GM04504 (cell line): ENCODE measurements at regions not wholly inside any gene's neighbourhood (a gene's known extent, or its start where the extent isn't known, plus 50 kb on each side); places are given as distances from the start of the nearest gene placed in this dataset.
"Not testable (repeated sequence)": the region's sequence is repeated elsewhere in the genome, so short reads cannot be mapped to it uniquely, and the experiment has no call there.

Experiments used
- DNase-seq: peaks from one replicate; pipeline ENCODE4 v3.0.0-alpha.2; 2012; ENCODE audit warnings: low read depth

DNA sequence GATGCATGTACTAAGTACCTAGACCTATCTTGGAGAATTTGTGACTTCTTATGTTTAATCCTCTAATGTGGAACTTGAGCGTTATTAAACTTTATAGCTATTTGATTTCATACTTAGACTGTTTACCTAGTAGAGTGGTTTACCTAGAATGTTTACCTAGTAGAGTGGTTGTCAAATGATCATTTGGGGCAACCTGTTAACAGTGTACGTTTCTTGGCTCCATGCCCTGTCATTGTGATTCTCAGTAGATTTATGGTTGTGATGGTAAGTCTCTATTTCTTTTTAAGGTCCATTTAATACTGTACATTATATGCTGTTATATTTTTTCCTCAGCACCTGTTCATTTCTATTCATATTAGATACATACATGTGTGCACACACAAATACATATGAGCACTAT lies 233.0 kb upstream of the MAD2L1 start:
- DNase-seq, result no peak

DNA sequence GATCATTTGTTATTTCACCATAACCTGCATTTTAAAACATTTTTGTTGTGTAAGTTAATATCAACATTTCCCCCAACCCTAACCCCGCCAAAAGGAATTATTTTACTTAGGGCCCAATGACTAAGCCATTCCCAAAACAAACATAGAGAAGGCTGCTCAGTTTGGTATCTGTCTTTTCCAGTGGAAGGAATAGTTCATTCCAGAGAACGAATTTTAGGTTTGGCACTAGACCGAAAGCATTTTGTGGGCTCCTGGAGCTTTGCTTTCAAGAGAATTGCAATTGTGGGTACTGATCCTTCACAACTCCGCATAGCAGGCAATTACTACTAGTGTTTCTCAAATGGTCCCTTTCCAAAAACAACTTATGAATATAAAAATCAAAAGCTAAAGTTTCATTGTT lies 226.7 kb upstream of the MAD2L1 start:
- DNase-seq, result no peak

DNA sequence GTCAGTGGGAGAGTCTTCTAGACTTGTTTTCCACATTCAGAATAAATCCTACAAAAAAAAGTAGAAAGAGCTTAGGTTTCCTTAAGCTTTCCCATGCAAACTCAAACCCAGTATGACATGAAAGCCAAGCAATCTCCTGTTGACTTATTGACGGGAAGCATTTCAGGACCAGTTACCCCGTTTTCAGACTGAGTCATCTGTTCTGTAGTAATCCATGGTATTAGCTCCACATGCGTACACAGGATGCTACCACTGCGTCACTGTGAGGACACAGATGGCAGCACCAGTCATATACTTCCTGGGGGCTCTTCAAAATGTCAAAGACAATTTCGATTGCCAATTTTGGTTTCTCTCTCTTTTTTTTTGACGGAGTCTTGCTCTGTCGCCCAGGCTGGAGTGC lies 224.9 kb upstream of the MAD2L1 start:
- no peak for DNase-seq

DNA sequence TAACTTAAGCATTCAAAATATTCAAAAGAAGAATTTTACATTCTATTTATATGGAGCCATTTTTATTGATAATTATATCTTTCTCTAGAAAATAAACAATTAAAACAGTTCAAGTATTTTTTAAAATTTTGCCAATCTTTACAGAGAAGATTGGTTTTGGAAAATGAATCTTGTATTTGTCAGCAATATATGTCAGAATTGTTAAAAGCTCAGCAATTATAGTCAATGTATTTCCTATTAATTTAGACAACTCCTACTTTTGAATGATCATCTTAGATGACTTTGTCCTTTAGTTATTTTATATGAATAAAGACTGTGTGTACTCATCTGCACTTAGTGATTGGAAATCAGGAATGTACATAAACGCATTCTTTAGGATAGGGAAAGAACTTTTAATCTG lies 223.9 kb upstream of the MAD2L1 start:
- no peak for DNase-seq

DNA sequence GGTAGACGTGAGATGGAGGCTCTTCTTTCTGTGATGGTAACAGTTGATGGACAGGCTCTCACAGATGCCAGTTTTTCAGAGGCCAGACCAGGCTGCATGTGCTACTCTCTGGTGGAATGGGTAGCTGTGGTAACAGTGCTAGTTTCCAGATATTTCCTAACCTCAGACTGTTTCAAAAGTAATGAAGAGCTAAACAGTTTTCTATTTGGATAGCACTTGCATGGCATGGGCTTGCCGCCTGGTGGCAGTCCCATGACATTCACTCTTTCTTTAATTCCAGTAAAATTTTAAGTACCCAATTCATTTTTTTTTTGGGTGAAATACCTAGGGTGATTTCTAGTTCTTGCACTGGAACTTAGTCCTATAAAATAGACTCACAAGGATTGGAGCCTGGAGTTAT lies 220.2 kb upstream of the MAD2L1 start:
- DNase-seq, result no peak

DNA sequence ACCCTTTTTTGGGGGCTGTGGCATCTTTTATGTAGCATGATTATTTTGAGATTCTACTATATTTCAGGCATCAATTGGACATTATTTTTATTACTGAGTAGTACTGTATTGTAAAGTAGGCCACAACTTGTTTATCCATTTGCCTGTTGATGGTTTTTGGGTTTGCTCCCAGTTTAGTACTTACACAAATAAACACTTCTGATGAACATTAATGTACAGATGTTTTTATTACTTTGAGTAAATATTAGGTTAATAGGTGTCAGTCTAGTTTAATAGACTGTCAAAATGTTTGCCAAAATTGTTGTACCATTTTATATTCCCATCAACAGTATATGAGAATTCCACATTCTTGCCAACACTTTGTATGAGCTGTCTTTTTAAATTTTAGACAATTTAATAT lies 214.9 kb upstream of the MAD2L1 start:
- DNase-seq, result no peak

DNA sequence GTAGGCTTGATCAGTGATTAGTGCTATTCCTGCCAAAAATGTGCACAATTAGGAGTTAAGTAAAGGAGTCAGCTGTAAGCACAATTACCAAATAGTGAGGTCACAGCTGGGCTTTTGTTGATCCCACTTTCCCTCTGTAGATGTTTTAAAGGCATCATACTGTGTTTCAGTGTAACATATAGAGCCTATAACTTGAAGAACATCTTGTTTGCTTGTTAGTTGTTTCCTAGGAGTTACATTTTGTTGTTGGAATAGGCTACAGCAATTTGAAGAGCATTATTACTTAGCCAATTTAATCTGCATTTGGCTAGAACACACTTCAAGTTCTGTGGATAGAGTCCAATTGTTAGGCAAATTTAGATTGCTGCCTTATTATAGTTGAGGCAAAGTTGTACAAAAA lies 210.7 kb upstream of the MAD2L1 start:
- DNase-seq, result no peak

DNA sequence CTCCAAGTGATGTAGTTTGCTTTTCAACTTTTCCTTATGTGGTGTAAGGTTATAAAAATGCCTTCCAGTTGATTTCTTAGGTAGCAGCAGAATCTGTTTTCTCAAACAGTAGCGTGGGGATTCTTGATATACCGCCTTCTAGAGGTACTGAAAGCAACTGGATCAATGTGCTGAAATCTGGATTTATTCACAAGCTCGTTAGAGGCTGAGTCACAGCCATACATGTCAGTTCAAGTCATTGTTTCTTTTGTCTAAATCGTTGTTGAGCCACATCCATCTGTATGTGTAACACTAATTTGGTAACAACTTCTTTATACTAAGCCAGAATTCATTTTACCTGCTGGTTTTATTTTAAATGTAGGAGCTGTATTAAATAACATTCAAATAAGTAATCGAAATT lies 200.0 kb upstream of the MAD2L1 start:
- no peak for DNase-seq

DNA sequence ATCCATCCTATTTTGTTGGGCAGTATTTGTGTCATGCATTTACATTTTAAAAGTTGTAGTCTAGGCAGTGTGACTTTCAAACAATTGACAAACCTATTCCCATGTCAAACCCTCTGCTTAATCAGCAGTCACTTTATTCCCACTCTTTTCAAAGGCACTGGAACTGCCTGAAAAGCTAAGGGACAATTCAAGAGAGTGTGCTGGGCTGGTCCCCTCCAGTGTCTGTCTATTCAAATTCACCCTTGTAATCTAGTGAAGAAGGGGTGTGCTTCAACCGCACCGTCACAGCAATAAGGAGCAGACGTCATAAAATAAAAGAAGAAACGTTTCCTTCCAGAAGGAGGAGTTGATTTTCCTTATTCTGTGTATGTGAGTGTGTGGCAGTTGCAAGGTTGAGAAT lies 197.0 kb upstream of the MAD2L1 start:
- DNase-seq, result no peak

DNA sequence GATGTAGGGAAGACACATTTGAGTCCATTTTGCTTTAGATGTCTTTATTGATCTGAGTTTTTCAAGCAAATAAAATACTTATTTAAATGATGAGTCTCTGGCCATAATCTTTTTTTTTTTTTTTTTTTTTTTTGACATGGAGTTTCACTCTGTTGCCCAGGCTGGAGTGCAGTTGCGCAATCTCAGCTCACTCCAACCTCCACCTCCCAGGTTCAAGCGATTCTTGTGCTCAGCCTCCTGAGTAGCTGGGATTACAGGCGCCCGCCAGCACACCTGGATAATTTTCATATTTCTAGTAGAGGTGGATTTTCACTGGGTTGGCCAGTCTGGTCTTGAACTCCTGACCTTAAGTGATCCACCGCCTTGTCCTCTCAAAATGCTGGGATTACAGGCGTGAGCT lies 194.5 kb upstream of the MAD2L1 start:
- DNase-seq, result no peak

DNA sequence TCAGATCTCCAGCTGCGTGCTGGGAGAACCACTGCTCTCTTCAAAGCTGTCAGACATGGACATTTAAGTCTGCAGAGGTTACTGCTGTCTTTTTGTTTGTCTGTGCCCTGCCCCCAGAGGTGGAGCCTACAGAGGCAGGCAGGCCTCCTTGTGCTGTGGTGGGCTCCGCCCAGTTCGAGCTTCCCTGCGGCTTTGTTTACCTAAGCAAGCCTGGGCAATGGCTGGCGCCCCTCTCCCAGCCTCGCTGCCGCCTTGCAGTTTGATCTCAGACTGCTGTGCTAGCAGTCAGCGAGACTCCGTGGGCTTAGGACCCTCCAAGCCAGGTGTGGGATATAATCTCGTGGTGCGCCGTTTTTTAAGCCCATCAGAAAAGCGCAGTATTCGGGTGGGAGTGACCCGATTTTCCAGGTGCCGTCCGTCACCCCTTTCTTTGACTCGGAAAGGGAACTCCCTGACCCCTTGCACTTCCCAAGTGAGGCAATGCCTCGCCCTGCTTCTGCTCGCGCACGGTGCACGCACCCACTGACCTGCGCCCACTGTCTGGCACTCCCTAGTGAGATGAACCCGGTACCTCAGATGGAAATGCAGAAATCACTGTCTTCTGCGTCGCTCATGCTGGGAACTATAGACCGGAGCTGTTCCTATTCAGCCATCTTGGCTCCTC lies 189.6 kb upstream of the MAD2L1 start:
- DNase-seq, result not testable (repeated sequence)

DNA sequence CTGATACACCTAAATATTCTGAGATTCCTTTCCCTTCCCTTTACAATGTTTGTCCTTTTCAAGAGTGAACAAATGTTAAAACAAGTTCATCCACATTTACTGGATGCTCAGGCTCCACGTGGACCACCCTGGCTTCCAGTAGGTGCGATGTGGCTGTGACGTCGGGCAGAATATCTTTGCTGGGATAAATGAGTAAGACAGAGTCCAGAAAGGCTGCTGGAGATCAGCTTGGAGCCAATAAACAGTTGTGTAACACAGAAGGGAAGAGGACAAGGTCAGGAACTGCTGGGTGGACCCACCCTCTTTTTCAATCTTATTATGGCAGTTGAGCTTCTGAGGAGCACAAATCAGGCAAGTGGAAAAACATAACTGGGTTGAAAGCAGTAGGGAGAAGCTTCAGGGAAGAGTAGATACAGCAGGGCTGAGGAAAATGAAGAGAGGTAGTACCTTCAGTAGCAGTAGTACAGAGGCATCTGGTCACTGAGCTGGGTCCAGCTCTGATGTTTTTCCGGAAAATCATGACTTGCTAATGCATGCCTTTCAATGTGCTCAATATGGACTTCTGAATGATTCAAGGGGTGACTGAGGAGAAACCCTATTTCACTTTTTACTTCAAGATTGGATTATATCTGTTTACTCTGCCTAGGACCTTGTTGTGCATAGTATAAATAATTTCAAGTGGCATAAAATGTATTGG lies 171.8 kb upstream of the MAD2L1 start:
- DNase-seq, result no peak

DNA sequence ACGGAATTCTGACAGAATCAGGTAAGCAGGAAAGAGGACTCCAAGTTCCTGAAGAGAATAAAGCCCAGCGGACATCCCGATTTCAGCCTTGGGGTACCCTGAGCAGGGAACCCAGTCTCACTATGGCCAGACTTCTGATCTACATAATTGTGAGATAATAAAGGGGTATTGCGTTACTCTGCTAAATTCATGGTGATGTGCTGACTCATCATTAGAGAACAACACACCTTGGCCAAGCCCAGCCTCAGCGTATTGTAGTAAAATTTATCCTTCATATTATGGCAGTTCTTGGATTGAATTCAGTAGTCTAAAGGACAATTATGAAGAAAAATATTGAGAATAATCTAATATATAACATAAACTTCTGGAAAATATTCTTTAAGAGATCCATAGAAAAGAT lies 170.2 kb upstream of the MAD2L1 start:
- DNase-seq, result no peak

DNA sequence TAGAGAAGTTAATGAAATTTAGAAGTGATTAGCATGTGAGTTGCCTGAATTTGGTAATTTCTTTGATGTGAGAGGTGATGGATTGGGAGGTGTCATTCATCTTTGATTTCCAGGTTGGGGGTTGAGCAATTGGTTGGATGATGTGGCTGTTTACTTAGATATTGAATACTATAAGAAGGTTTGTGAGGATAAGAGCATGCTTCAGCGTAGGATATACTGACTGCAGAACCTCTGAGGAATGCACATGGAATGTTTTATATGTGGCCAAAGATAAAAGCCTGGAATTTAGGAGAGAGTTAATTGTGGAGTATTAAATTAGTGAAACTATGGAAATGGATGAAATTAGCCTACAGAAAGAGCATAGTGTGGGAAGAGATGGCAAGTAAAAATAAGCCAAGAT lies 165.4 kb upstream of the MAD2L1 start:
- no peak for DNase-seq

DNA sequence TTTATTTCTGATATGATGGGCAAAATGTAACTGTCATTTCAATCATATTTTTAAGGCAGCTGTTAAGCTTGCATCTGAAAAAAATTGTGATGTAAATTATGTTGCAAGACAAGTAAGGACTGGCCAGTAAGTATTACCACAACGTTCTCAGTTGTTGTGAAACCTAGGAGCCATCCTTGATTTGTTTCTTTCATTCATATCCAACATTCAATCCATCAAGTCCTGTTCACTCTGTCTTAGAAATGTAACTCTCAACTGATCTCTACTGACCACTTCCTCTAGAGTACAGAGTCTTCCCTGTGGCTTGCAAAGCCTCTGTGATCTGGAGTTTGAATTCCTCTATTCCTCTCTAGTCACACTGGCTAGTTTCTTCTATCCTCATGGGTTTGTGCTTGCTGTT lies 161.4 kb upstream of the MAD2L1 start:
- no peak for DNase-seq

DNA sequence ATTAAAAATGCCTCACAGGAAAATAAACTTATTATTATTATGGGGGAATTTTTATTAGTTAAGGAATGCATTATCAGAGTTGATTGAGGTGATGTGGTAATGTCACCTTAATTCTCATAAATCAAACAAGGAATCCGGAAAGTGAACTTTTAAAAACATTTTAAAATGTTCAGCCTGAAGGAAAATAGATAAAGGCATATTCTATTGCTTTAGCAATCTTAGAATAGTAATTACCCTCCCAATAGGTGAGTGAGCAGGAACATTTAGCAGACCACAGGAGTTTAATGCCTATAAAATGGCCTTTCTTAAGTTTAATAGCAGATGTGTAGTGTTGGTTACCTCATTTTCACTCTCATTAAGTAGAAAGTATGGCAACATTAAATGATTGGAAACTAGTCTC lies 160.9 kb upstream of the MAD2L1 start:
- DNase-seq, result no peak

DNA sequence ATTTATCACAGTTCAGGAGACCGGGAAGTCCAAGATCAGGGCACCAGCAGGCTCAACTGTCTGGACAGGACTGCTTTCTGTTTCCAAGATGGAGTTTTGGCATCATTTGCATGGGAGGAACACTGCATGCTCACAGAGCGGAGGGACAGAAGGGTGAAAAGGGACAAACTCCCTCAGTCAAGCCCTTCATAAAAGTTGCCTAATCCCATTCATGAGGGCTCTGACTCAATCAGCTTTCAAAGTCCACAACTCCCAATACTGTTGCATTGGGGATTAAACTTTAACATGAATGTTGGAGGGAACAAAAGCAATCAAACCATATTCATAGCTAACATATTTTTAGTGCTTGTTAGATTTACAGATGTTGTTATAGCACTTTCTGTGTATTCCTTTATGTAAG lies 158.9 kb upstream of the MAD2L1 start:
- no peak for DNase-seq

DNA sequence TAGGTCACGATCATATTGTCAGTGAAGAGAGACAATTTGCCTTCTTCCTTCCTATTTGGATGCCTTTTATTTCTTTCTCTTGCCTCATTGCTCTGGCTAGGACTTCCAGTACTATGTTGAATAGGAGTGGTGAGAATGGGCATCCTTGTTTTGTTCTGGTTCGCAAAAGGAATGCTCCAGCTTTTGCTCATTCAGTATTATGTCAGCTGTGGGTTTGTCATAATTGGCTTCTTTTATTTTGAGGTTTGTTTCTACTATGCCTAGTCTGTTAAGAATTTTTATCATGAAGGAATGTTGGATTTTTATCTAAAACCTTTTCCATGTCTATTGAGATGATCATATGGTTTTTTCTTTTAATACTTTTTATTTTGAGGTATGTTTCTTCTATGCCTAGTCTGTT lies 152.3 kb upstream of the MAD2L1 start:
- DNase-seq, result no peak

DNA sequence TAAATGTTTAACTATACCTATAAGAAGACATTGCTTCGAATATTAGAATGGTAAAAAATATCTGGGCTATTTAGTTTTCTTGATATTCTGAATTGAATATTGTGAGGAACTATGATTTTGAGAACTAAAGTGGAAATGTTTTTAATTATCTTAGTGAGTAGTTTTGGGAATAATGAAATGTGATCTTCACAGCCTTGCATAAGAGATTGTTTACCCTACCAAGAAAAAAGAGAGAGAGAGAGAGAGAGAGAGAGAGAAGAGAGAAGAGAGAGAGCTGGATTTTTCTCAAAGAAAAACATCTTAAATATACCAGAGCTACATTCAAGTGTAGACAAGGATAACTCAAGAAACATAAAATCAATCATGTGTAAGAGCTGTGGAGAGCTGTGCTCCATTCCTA lies 148.7 kb upstream of the MAD2L1 start:
- no peak for DNase-seq

DNA sequence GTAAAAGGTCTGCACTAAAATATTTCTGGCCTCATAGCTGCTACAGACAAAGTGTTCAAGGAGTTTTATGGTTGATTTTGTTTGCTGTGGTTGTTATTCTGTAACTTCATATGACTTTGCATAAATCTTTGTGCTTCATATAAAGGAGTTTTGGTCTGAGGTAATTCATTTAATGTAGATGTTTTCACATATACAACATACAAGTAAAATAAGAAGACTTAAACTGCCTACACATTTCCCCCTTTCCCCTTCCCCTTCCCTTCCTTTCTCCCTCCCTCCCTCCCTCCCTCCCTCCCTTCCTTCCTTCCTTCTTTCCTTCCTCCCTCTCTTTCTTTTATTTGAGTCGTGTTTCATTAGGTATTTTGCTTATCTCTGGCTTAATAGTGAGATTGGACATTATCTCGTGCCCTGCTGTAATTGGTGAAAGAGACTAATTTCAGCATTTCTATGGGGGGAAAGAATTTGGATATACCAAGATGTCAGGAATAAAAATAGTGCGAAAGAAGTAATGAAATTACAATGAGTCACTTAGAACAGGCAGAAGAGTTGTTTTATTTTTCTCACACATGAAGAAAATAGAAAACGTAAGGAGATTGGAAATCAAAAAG lies 144.9 kb upstream of the MAD2L1 start:
- DNase-seq, result no peak

DNA sequence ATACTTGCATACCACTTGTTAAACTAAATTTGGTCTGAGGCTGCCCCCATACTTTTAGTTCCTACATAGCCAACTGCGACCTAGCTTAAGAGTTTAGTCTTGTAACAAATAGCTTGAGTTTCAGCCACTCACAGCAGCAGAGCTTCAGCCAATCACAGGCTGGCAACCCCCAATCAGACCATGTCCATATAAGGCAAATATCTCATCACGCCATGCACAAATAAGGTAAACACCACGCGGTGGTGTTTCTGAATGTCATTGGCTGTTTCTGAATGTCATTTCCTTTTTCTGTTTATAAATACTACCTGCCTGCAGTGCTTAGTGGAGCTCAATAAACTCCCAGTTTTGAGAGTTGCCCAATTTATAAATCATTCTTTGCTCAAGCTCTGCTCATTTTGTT lies 143.1 kb upstream of the MAD2L1 start:
- DNase-seq, result no peak

DNA sequence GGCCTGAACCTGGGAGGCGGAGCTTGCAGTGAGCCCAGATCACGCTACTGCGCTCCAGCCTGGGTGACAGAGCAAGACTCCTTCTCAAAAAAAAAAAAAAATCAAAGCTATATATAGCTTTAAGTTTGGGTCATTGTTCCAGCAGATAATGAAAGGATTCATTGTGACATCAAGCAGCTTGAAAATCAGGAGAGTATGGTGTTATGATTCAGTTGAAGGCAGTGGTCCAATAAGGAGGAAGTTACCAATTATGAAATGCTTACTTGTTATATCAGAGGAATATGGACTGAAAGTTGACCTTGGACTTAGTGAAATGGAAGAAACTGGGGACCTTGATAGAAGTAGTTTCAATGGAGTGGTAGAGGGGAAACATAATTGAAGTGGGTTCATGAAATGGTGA lies 140.4 kb upstream of the MAD2L1 start:
- DNase-seq, result no peak

DNA sequence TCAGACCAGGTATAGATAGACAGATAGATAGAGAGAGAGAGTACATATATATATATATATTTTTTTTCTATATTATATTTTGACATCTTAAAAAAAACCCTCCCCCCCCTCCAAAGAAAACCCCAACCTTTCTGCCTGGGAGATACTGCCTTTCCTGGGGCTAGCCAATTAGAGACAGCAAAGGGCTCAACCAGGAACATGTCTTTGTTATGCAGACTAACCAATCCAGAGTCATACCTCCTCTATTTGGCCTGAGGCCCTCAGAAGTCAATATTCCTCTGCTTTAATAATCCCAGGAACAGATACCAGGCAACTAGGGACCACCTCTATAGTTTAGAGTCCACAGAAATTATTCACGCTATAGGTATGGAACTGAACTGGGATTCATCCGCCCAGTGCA lies 135.6 kb upstream of the MAD2L1 start:
- no peak for DNase-seq

DNA sequence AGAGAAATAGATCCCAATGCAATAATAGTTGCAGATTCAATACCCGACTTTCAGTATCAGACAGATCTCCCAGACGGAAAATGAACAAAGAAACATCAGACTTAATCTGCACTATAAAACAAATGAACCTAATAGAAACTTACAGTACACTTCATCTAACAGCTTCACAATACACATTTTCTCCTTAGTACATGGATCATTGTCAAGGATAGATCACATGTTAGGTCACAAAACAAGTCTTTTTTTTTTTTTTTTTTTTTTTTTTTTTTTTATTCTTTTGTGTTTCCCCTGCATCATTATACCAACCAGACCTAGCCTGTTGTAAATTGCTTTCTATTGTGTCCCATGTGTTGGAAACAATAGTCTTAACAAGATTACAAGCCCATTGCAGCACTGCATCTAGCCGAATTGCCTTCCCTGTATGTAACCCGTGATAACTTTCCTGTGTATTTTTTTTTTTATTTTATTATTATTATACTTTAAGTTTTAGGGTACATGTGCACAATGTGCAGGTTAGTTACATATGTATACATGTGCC lies 134.0 kb upstream of the MAD2L1 start:
- not testable (repeated sequence) for DNase-seq
